Kidney epithelial cell (primary cell): ENCODE measurements at regions not wholly inside any gene's neighbourhood (a gene's known extent, or its start where the extent isn't known, plus 50 kb on each side); places are given as distances from the start of the nearest gene placed in this dataset.
"Not testable (repeated sequence)": the region's sequence is repeated elsewhere in the genome, so short reads cannot be mapped to it uniquely, and the experiment has no call there.

Source experiments
- DNase-seq: peaks from one replicate; pipeline ENCODE4 v3.0.0-alpha.2; 2010; ENCODE audit warnings: low read depth
- H3K27me3 ChIP-seq: 2 replicates; pipeline ENCODE4 v1.6.0; 2011; ENCODE audit warnings: low read length; ENCODE audit not compliant: control insufficient read depth, insufficient read depth
- H3K36me3 ChIP-seq: 2 replicates; pipeline ENCODE4 v1.5.1; 2011; ENCODE audit warnings: low read length; ENCODE audit not compliant: control insufficient read depth, insufficient read depth
- H3K4me3 ChIP-seq: 2 replicates; pipeline ENCODE4 v1.5.1; 2011; ENCODE audit warnings: low read depth, mild to moderate bottlenecking, control low read depth, low read length
- TF ChIP-seq, protein P1 (sequence below): IDR thresholded peaks from 2 replicates; pipeline ENCODE4 v1.5.1; 2011; ENCODE audit warnings: mild to moderate bottlenecking, moderate library complexity, low read length, control low read depth, inconsistent platforms; ENCODE audit not compliant: insufficient read depth, poor library complexity, severe bottlenecking

DNA sequence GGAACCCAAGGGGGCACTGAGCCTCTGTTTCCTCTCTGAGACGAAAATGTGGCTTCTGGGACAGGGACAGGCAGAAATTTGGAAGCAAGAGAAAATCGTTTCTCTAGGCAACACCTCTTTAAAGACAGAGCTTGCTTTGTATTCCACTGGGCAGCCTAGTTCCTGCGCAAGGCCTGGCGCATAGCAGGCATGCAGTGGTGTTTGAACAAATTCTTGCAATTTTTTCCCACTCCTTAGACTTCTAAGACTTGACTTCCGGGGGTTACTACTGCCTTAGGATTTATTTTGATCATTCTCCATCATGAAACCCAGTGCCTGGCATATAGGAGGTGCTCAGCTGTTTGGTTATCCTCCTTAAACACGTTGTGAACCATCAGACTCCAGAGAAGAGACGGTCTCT, 249.0 kb upstream of the KCNG1 start:
- no peak for DNase-seq
- no peak overlapping the region for H3K4me3 ChIP-seq
- TF ChIP-seq, protein P1, sequence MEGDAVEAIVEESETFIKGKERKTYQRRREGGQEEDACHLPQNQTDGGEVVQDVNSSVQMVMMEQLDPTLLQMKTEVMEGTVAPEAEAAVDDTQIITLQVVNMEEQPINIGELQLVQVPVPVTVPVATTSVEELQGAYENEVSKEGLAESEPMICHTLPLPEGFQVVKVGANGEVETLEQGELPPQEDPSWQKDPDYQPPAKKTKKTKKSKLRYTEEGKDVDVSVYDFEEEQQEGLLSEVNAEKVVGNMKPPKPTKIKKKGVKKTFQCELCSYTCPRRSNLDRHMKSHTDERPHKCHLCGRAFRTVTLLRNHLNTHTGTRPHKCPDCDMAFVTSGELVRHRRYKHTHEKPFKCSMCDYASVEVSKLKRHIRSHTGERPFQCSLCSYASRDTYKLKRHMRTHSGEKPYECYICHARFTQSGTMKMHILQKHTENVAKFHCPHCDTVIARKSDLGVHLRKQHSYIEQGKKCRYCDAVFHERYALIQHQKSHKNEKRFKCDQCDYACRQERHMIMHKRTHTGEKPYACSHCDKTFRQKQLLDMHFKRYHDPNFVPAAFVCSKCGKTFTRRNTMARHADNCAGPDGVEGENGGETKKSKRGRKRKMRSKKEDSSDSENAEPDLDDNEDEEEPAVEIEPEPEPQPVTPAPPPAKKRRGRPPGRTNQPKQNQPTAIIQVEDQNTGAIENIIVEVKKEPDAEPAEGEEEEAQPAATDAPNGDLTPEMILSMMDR: no peak
- no peaks in the 10 kb centered on the region for H3K36me3 ChIP-seq
- peaks cover 30% of the 10 kb centered on the region for H3K27me3 ChIP-seq

DNA sequence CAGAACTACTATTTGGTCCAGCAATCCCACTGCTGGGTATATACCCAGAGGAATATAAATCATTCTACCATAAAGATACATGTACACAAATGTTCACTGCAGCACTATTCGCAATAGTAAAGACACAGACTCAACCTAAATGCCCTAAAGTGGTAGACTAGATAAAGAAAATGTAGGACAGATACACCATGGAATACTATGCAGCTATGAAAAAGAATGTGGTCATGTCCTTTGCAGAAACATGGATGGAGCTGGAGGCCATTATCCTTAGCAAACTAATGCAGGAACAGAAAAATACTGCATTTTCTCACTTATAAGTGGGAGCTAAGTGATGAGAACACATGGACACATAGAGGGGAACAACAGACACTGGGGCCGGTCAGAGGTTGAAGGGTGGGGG, 248.4 kb upstream of the KCNG1 start:
- not testable (repeated sequence) for H3K36me3 ChIP-seq, H3K4me3 ChIP-seq, DNase-seq
- H3K27me3 ChIP-seq: peaks cover 27% of the 10 kb centered on the region

DNA sequence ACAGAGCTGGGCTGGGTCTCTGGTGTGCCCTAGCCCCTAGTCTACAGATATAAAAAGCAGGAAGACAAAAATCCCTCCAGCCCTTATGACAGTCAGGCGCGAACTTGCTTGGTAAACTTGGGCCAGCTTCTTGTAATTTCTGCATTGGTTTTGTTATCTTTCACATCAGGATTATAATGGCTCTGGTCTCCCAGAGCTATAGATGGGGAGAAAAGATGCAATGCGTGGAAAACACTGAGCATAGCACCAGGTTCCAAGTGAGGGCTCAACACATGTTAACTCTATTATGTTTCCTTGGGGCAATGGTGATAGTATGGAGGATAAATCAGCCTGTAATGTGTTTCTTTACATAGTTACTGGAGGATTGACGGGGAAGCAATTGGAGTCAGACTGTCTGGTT, 246.8 kb upstream of the KCNG1 start:
- Histone ChIP-seq H3K4me3 (no peak overlapping the region), H3K27me3 (peaks cover 14% of the 10 kb centered on the region), H3K36me3 (no peaks in the 10 kb centered on the region)
- no peak for DNase-seq
- TF ChIP-seq, protein P1: no peak

DNA sequence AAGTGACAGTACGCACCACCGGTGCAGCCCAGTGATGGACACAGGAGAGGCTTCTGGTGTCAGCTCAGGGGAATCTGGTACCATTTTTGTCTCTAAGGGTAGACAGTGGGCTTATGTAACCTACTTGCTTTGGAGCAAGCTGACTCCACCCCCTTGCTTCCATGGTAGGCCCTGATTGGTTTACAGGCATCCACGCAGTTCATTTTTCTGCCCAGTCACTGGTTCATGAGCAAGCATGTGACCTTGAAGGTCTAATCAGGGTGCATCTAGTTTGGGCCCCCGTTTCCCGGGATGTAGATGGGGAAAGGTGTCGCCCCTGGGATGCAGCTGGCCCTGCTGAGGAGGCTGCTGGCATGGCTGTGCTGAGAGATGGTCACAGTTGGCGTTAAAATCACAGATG, 244.8 kb upstream of the KCNG1 start:
- no peaks in the 10 kb centered on the region for H3K36me3 ChIP-seq
- DNase-seq: no peak
- no peak overlapping the region for H3K4me3 ChIP-seq
- no peaks in the 10 kb centered on the region for H3K27me3 ChIP-seq
- TF ChIP-seq, protein P1: no peak

DNA sequence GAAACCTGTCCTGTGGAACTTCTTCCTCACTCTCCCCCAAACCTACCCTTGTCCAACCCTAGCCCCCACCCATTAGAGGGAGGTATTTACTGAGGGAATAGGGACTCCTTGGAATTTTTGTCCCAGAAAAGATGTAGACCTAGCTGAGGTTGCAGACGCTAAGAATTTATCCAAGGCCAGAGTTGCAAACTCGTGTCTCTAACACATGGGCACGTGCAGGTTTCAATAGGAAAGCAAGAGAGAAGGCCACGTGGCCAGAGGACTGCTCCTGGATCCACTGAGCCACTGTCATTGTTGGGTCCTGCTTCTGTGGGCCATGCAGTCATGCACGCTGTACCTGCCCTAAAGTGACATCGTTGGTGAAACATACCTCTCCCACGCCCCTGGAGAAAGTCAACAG, 243.4 kb upstream of the KCNG1 start:
- no peak overlapping the region for H3K4me3 ChIP-seq
- H3K27me3 ChIP-seq: no peaks in the 10 kb centered on the region
- TF ChIP-seq, protein P1: no peak
- no peak for DNase-seq
- H3K36me3 ChIP-seq: no peaks in the 10 kb centered on the region

DNA sequence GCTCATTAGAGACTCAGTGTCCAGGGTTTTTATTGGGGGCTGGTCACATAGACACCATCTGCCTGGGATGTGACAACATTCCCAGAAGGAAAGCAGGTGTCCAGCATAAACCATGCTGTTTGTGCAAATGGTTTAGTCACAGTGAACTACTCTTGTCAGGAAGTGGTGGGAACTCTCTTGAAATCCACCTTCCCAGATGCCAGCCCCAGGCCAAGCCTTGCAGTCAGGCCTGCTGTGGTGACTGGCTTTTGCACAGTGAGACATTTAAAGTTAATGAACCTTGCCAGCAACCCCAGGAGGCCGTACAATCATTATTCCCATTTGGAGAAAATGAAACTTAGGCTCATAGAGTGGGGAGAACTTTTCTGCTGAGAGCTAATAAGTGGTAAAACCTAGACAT, 242.5 kb upstream of the KCNG1 start:
- Histone ChIP-seq H3K27me3 (no peaks in the 10 kb centered on the region), H3K36me3 (no peaks in the 10 kb centered on the region), H3K4me3 (no peak overlapping the region)
- peak; percentile 5 for DNase-seq
- TF ChIP-seq, protein P1: no peak
